GM21526 (cell line): ENCODE measurements at regions not wholly inside any gene's neighbourhood (a gene's known extent, or its start where the extent isn't known, plus 50 kb on each side); places are given as distances from the start of the nearest gene placed in this dataset.

Experiments used
- ATAC-seq: cut with Tn5 transposase; IDR thresholded peaks from one replicate; pipeline ENCODE4 v1.9.1; 2021; ENCODE audit warnings: moderate library complexity; ENCODE audit not compliant: unreplicated experiment, low FRiP score

- no peak for ATAC-seq
These were observed 424.9 kb upstream of the AUTS2 start for GRCh38 chr7:69173341-69173740.

- no peak for ATAC-seq
These were observed 424.4 kb upstream of the AUTS2 start for GRCh38 chr7:69173846-69174245.

- no peak for ATAC-seq
These were observed 421.4 kb upstream of the AUTS2 start for GRCh38 chr7:69176841-69177240.

GRCh38 chr7:69177461-69177861, 420.8 kb upstream of the AUTS2 start:
- ATAC-seq = no peak

GRCh38 chr7:69177941-69178494, 420.3 kb upstream of the AUTS2 start:
- ATAC-seq = no peak

GRCh38 chr7:69180662-69181061, 417.6 kb upstream of the AUTS2 start:
- no peak for ATAC-seq

GRCh38 chr7:69182596-69183467, 415.4 kb upstream of the AUTS2 start:
- no peak for ATAC-seq

GRCh38 chr7:69184339-69184738, 413.9 kb upstream of the AUTS2 start:
- no peak for ATAC-seq

- no peak for ATAC-seq
These were observed 413.1 kb upstream of the AUTS2 start for GRCh38 chr7:69185170-69185569.

GRCh38 chr7:69186974-69187373, 411.3 kb upstream of the AUTS2 start:
- ATAC-seq = no peak

- no peak for ATAC-seq
These were observed 410.4 kb upstream of the AUTS2 start for GRCh38 chr7:69187824-69188333.

GRCh38 chr7:69189406-69189805, 408.9 kb upstream of the AUTS2 start:
- no peak for ATAC-seq

GRCh38 chr7:69190025-69190424, 408.2 kb upstream of the AUTS2 start:
- ATAC-seq = no peak

GRCh38 chr7:69190763-69191162, 407.5 kb upstream of the AUTS2 start:
- no peak for ATAC-seq

GRCh38 chr7:69192134-69192533, 406.1 kb upstream of the AUTS2 start:
- no peak for ATAC-seq

- no peak for ATAC-seq
These were observed 405.2 kb upstream of the AUTS2 start for GRCh38 chr7:69193061-69193460.

- ATAC-seq = no peak
These were observed 401.7 kb upstream of the AUTS2 start for GRCh38 chr7:69196593-69196992.

- no peak for ATAC-seq
These were observed 400.0 kb upstream of the AUTS2 start for GRCh38 chr7:69198250-69198649.

- no peak for ATAC-seq
These were observed 399.2 kb upstream of the AUTS2 start for GRCh38 chr7:69199041-69199440.

GRCh38 chr7:69199661-69200060, 398.6 kb upstream of the AUTS2 start:
- no peak for ATAC-seq

- ATAC-seq = no peak
These were observed 394.4 kb upstream of the AUTS2 start for GRCh38 chr7:69203871-69204270.

- no peak for ATAC-seq
These were observed 393.3 kb upstream of the AUTS2 start for GRCh38 chr7:69204943-69205342.
